SK-N-SH (cell line): ENCODE measurements at regions not wholly inside any gene's neighbourhood (a gene's known extent, or its start where the extent isn't known, plus 50 kb on each side); places are given as distances from the start of the nearest gene placed in this dataset.

Experiments
- CTCF ChIA-PET: fragments of 300-600, 350-600 bp; formaldehyde crosslinking; extraction: SDS; loops from one replicate; lab custom pipeline; 2021; lab: Yijun Ruan, JAX
- POLR2A ChIA-PET: fragments of 350-600 bp; sonication (Branson Sonifier 250); formaldehyde crosslinking; extraction: SDS; loops from one replicate; lab custom pipeline; 2020; ENCODE audit warnings: antibody characterized with exemption, inconsistent platforms; lab: Yijun Ruan, JAX
- DNase-seq: peaks from one replicate; pipeline ENCODE4 v3.0.0; 2012
- H2AFZ ChIP-seq: fragments of 200-600 bp; sonication (generic); 2 replicates; pipeline ENCODE4 v1.8.1; 2016; ENCODE audit warnings: antibody characterized with exemption, mild to moderate bottlenecking, low read depth
- H3F3A ChIP-seq: fragments of 200-600 bp; sonication (generic); replicated peaks from 2 replicates; pipeline ENCODE3; 2016; ENCODE audit warnings: antibody characterized with exemption, mild to moderate bottlenecking; ENCODE audit not compliant: insufficient read depth
- H3K27ac ChIP-seq, 2 experiments: fragments of 200-500 bp in 1 of 2; fragments of 200-600 bp in 1 of 2; sonication (Bioruptor generic) in 1 of 2; sonication (generic), shearing (Covaris generic) in 1 of 2; 2 replicates each; pipeline versions ENCODE4 v1.5.1 to v1.6.1; 2014 to 2016; ENCODE audit warnings: low read depth in 2 of 2, inconsistent platforms in 1 of 2, low read length in 1 of 2, mild to moderate bottlenecking in 1 of 2, mixed read lengths in 1 of 2
- H3K27me3 ChIP-seq: fragments of 200-600 bp; sonication (generic), shearing (Covaris generic); 2 replicates; pipeline ENCODE4 v1.6.1; 2016; ENCODE audit warnings: mixed run types; ENCODE audit not compliant: insufficient read depth
- H3K36me3 ChIP-seq, 2 experiments: fragments of 200-500 bp in 1 of 2; fragments of 200-600 bp in 1 of 2; sonication (Bioruptor generic) in 1 of 2; sonication (generic) in 1 of 2; replicated peaks in 1 of 2; 2 replicates each; pipeline versions ENCODE3 to v1.5.1; 2014 to 2016; ENCODE audit warnings: low read length in 1 of 2, mild to moderate bottlenecking in 1 of 2; ENCODE audit not compliant: insufficient read depth in 2 of 2, control insufficient read depth in 1 of 2
- H3K4me1 ChIP-seq, 2 experiments: fragments of 200-500 bp in 1 of 2; fragments of 200-600 bp in 1 of 2; sonication (Bioruptor generic) in 1 of 2; sonication (generic), shearing (Covaris generic) in 1 of 2; 2 replicates each; pipeline versions ENCODE4 v1.5.1 to v1.6.1; 2014 to 2016; ENCODE audit warnings: low read depth in 1 of 2, low read length in 1 of 2, mixed run types in 1 of 2; ENCODE audit not compliant: insufficient read depth in 2 of 2, control insufficient read depth in 1 of 2
- H3K4me2 ChIP-seq: fragments of 200-600 bp; sonication (generic), shearing (Covaris generic); 2 replicates; pipeline ENCODE4 v1.6.1; 2017; ENCODE audit warnings: mixed run types
- H3K4me3 ChIP-seq, 2 experiments: fragments of 200-500 bp in 1 of 2; fragments of 200-600 bp in 1 of 2; sonication (Bioruptor generic) in 1 of 2; sonication (generic), shearing (Covaris generic) in 1 of 2; 2 replicates each; pipeline versions ENCODE4 v1.5.1 to v1.8.1; 2014 to 2016; ENCODE audit warnings: low read depth in 2 of 2, inconsistent platforms in 1 of 2, low read length in 1 of 2, mild to moderate bottlenecking in 1 of 2, mixed read lengths in 1 of 2, moderate library complexity in 1 of 2
- H3K79me2 ChIP-seq: fragments of 200-600 bp; sonication (generic); 2 replicates; pipeline ENCODE4 v1.8.1; 2017; ENCODE audit warnings: mild to moderate bottlenecking; ENCODE audit not compliant: insufficient read depth
- H3K9ac ChIP-seq: fragments of 200-600 bp; sonication (generic); 2 replicates; pipeline ENCODE4 v1.6.1; 2017; ENCODE audit warnings: mixed run types
- H3K9me2 ChIP-seq: fragments of 200-600 bp; sonication (generic); 2 replicates; pipeline ENCODE4 v1.6.1; 2017; ENCODE audit warnings: mixed run types
- H3K9me3 ChIP-seq: fragments of 200-600 bp; sonication (generic); 2 replicates; pipeline ENCODE4 v1.6.1; 2017; ENCODE audit warnings: mixed run types, mild to moderate bottlenecking, moderate library complexity
- H4K20me1 ChIP-seq: fragments of 200-600 bp; sonication (generic); 2 replicates; pipeline ENCODE4 v1.6.1; 2017; ENCODE audit warnings: mild to moderate bottlenecking, mixed run types; ENCODE audit not compliant: insufficient read depth
- CHD2 ChIP-seq: fragments of 150-350 bp; IDR thresholded peaks from 2 replicates; pipeline ENCODE4 v1.6.1; 2018; ENCODE audit warnings: low read length; ENCODE audit not compliant: partially characterized antibody
- CTCF ChIP-seq: fragments of 200-600 bp; sonication (generic); IDR thresholded peaks from 2 replicates; pipeline ENCODE4 v1.6.1; 2017; ENCODE audit warnings: antibody characterized with exemption, mild to moderate bottlenecking, moderate library complexity
- ELF1 ChIP-seq: IDR thresholded peaks from 2 replicates; pipeline ENCODE4 v1.4.0; 2012
- EP300 ChIP-seq, 2 experiments: IDR thresholded peaks; 2 replicates each; pipeline versions ENCODE4 v1.4.0 to v1.6.1; 2012; ENCODE audit warnings: borderline replicate concordance in 1 of 2, low read depth in 1 of 2, low read length in 1 of 2
- EZH2phosphoT487 ChIP-seq: fragments of 200-600 bp; sonication (generic); IDR thresholded peaks from 2 replicates; pipeline ENCODE4 v1.6.1; 2017; ENCODE audit warnings: low read depth, mixed run types, mild to moderate bottlenecking, antibody characterized with exemption, moderate library complexity, borderline replicate concordance
- FOSL2 ChIP-seq: IDR thresholded peaks from 2 replicates; pipeline ENCODE4 v1.4.0; 2012; ENCODE audit warnings: low read depth, mild to moderate bottlenecking, moderate library complexity, borderline replicate concordance
- FOXM1 ChIP-seq: IDR thresholded peaks from 2 replicates; pipeline ENCODE4 v1.4.0; 2012; ENCODE audit warnings: low read depth, mild to moderate bottlenecking
- GABPA ChIP-seq: IDR thresholded peaks from 2 replicates; pipeline ENCODE4 v1.4.0; 2012; ENCODE audit warnings: low read depth, mild to moderate bottlenecking
- GATA2 ChIP-seq: sonication (generic); formaldehyde crosslinking; IDR thresholded peaks from 2 replicates; pipeline ENCODE4 v1.5.0; 2020; ENCODE audit warnings: mild to moderate bottlenecking, missing genetic modification reagents
- NFIC ChIP-seq: IDR thresholded peaks from 2 replicates; pipeline ENCODE4 v1.4.0; 2012; ENCODE audit warnings: borderline replicate concordance
- NRF1 ChIP-seq: IDR thresholded peaks from 2 replicates; pipeline ENCODE4 v1.6.1; 2012; ENCODE audit warnings: low read depth, mild to moderate bottlenecking, low read length
- PBX3 ChIP-seq: IDR thresholded peaks from 2 replicates; pipeline ENCODE4; 2012
- RAD21 ChIP-seq: IDR thresholded peaks from 2 replicates; pipeline ENCODE4 v1.6.1; 2012; ENCODE audit warnings: mild to moderate bottlenecking, low read length
- REST ChIP-seq: IDR thresholded peaks from 2 replicates; pipeline ENCODE4 v1.6.1; 2012; ENCODE audit warnings: mild to moderate bottlenecking, low read depth, low read length, moderate library complexity
- RFX5 ChIP-seq: IDR thresholded peaks from 2 replicates; pipeline ENCODE4 v1.6.1; 2012; ENCODE audit warnings: mild to moderate bottlenecking, improper control_type of control experiment, low read length
- SMC3 ChIP-seq: IDR thresholded peaks from 2 replicates; pipeline ENCODE4 v1.6.1; 2012; ENCODE audit warnings: low read depth, low read length, improper control_type of control experiment
- TAF1 ChIP-seq: IDR thresholded peaks from 2 replicates; pipeline ENCODE4 v1.6.1; 2012; ENCODE audit warnings: low read depth, mild to moderate bottlenecking, low read length, moderate library complexity, borderline replicate concordance
- TEAD4 ChIP-seq: IDR thresholded peaks from 2 replicates; pipeline ENCODE4 v1.4.0; 2012; ENCODE audit warnings: mild to moderate bottlenecking, borderline replicate concordance; ENCODE audit not compliant: insufficient read depth
- USF1 ChIP-seq: IDR thresholded peaks from 2 replicates; pipeline ENCODE4 v1.4.0; 2012; ENCODE audit warnings: low read depth, borderline replicate concordance
- ZBTB33 ChIP-seq: IDR thresholded peaks from 2 replicates; pipeline ENCODE4 v1.4.0; 2012; ENCODE audit warnings: low read depth, borderline replicate concordance
- WGBS: methylation state at CpG from one replicate; pipeline ENCODE4 v1.1.6; 2017; ENCODE audit warnings: low lambda C conversion rate; 5-methylcytosine and 5-hydroxymethylcytosine counted together

GRCh38 chr22:27175021-27175838 is 517.8 kb downstream of the MIAT start (continued):
- no peak for TF ChIP-seq GATA2 (CRISPR knock-in tag)
- TF ChIP-seq TEAD4, result no peak
- TF ChIP-seq RAD21, result no peak
- no peak for TF ChIP-seq EZH2phosphoT487

GRCh38 chr22:27175974-27176373 is 518.6 kb downstream of the MIAT start:
- TF ChIP-seq CHD2 (no peak), FOXM1 (no peak), NFIC (no peak), GABPA (no peak), TAF1 (no peak), FOSL2 (no peak), REST (no peak), PBX3 (no peak), CTCF (no peak), RAD21 (no peak), EP300 (IDR thresholded peaks at IDR 0.05; ENCODE audit: borderline replicate concordance in 1 of 2, low read depth in 1 of 2, low read length in 1 of 2) (no peak), TEAD4 (no peak), ZBTB33 (no peak), RFX5 (no peak), USF1 (no peak), ELF1 (no peak), SMC3 (no peak), NRF1 (no peak), GATA2 (CRISPR knock-in tag) (no peak)
- Histone ChIP-seq H3K4me1 (peaks cover 0 to under 1% of the 10 kb centered on the region in 2 experiments; a peak in 2 of 4 replicates), H3K27me3 (peaks cover 7% of the 10 kb centered on the region; the same call in 1 of the 2 replicates), H3K4me2 (no peak overlapping the region), H3K79me2 (no peaks in the 10 kb centered on the region), H3F3A (no peaks in the 10 kb centered on the region), H3K36me3 (no peaks in the 10 kb centered on the region), H3K9me2 (no peaks in the 10 kb centered on the region), H3K4me3 (no peak overlapping the region), H2AFZ (no peak overlapping the region), H3K9ac (no peak overlapping the region), H3K9me3 (no peaks in the 10 kb centered on the region), H3K27ac (no peak overlapping the region), H4K20me1 (no peaks in the 10 kb centered on the region)
- DNase-seq, result no peak
- CTCF ChIA-PET, result no interaction called here
- POLR2A ChIA-PET, result no interaction called here
- 55% methylated on average over 2 of the region's 2 CpGs for WGBS
